DND-41 (cell line): ENCODE measurements at regions not wholly inside any gene's neighbourhood (a gene's known extent, or its start where the extent isn't known, plus 50 kb on each side); places are given as distances from the start of the nearest gene placed in this dataset.

Source experiments
- ATAC-seq: fragments of 200-7000 bp; cut with Tn5 transposase; 3 replicates; pipeline ENCODE4 v1.9.1; 2021; ENCODE audit warnings: low read depth; ENCODE audit not compliant: insufficient read depth
- DNase-seq: peaks from one replicate; pipeline ENCODE4 v3.0.0-alpha.2; 2020
- H2AFZ ChIP-seq: 2 replicates; pipeline ENCODE4 v1.6.0; 2012; ENCODE audit warnings: low read depth, low read length
- H3K27ac ChIP-seq: 2 replicates; pipeline ENCODE4 v1.5.1; 2012; ENCODE audit warnings: low read length, inconsistent platforms
- H3K27me3 ChIP-seq: fragments of 200-600 bp; sonication (generic); 2 replicates; pipeline ENCODE4 v1.6.0; 2012; ENCODE audit warnings: low read length, mild to moderate bottlenecking, inconsistent platforms; ENCODE audit not compliant: insufficient read depth, poor library complexity
- H3K36me3 ChIP-seq: 2 replicates; pipeline ENCODE4 v1.5.1; 2012; ENCODE audit warnings: low read length, inconsistent platforms; ENCODE audit not compliant: insufficient read depth
- H3K4me1 ChIP-seq: 2 replicates; pipeline ENCODE4 v1.5.1; 2012; ENCODE audit warnings: mild to moderate bottlenecking, low read length; ENCODE audit not compliant: insufficient read depth
- H3K4me2 ChIP-seq: 2 replicates; pipeline ENCODE4 v1.6.0; 2012; ENCODE audit warnings: mild to moderate bottlenecking, moderate library complexity, low read length, inconsistent platforms; ENCODE audit not compliant: insufficient read depth
- H3K4me3 ChIP-seq, 2 experiments: fragments of 200-600 bp in 1 of 2; shearing (Covaris generic) in 1 of 2; 2 replicates each; pipeline ENCODE4 v1.5.1; 2012 to 2016; ENCODE audit warnings: inconsistent platforms in 2 of 2, low read length in 2 of 2, mild to moderate bottlenecking in 2 of 2, low read depth in 1 of 2, moderate library complexity in 1 of 2
- H3K79me2 ChIP-seq: 2 replicates; pipeline ENCODE4 v1.6.0; 2012; ENCODE audit warnings: low read length, inconsistent platforms; ENCODE audit not compliant: insufficient read depth
- H3K9ac ChIP-seq: 2 replicates; pipeline ENCODE4 v1.6.0; 2012; ENCODE audit warnings: low read depth, mild to moderate bottlenecking, inconsistent platforms, low read length, moderate library complexity
- H3K9me3 ChIP-seq: 2 replicates; pipeline ENCODE4 v1.5.1; 2012; ENCODE audit warnings: low read length, moderate library complexity, mild to moderate bottlenecking, inconsistent platforms; ENCODE audit not compliant: insufficient read depth, severe bottlenecking
- H4K20me1 ChIP-seq: 2 replicates; pipeline ENCODE4 v1.6.0; 2012; ENCODE audit warnings: low read length; ENCODE audit not compliant: insufficient read depth
- EZH2 ChIP-seq: IDR thresholded peaks from 3 replicates; pipeline ENCODE4 v1.6.1; 2012; ENCODE audit warnings: borderline replicate concordance, low read depth, mild to moderate bottlenecking, moderate library complexity, low read length, inconsistent platforms; ENCODE audit not compliant: severe bottlenecking
- TF ChIP-seq, protein P1 (sequence below): IDR thresholded peaks from 2 replicates; pipeline ENCODE4 v1.5.1; 2012; ENCODE audit warnings: borderline replicate concordance, low read length, moderate library complexity, mild to moderate bottlenecking; ENCODE audit not compliant: poor library complexity, severe bottlenecking; ENCODE audit errors: extremely low read depth

DNA sequence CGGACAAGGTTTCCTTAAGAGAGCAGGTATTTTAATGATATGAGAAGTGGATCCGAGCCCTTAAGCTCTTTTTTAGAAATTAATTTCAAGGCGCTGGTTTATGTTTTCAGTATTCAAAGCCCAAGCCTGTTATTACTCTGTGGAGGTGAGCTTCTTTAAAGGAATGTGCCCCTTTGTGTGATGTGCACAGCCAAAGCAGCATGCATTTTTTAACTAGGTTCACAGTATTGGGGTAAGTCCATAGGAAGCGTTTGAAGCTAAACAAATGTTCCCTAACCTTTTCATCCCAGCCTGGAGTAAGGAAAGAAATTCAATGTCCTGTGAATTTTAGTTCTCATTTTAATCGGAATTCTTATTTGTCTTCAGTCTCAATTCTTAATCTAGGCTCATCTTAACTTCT lies 217.5 kb downstream of the KCTD12 start:
- Histone ChIP-seq H3K9me3 (no peaks in the 10 kb centered on the region), H3K27me3 (no peaks in the 10 kb centered on the region), H3K4me2 (no peak overlapping the region), H3K9ac (no peak overlapping the region), H3K4me1 (no peaks in the 10 kb centered on the region), H4K20me1 (no peaks in the 10 kb centered on the region), H3K27ac (no peak overlapping the region), H2AFZ (no peak overlapping the region), H3K36me3 (no peaks in the 10 kb centered on the region), H3K4me3 (no peak overlapping the region), H3K79me2 (no peaks in the 10 kb centered on the region)
- TF ChIP-seq, protein P1, sequence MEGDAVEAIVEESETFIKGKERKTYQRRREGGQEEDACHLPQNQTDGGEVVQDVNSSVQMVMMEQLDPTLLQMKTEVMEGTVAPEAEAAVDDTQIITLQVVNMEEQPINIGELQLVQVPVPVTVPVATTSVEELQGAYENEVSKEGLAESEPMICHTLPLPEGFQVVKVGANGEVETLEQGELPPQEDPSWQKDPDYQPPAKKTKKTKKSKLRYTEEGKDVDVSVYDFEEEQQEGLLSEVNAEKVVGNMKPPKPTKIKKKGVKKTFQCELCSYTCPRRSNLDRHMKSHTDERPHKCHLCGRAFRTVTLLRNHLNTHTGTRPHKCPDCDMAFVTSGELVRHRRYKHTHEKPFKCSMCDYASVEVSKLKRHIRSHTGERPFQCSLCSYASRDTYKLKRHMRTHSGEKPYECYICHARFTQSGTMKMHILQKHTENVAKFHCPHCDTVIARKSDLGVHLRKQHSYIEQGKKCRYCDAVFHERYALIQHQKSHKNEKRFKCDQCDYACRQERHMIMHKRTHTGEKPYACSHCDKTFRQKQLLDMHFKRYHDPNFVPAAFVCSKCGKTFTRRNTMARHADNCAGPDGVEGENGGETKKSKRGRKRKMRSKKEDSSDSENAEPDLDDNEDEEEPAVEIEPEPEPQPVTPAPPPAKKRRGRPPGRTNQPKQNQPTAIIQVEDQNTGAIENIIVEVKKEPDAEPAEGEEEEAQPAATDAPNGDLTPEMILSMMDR: no peak
- no peak for TF ChIP-seq EZH2
- ATAC-seq (no peak), DNase-seq (no peak)

DNA sequence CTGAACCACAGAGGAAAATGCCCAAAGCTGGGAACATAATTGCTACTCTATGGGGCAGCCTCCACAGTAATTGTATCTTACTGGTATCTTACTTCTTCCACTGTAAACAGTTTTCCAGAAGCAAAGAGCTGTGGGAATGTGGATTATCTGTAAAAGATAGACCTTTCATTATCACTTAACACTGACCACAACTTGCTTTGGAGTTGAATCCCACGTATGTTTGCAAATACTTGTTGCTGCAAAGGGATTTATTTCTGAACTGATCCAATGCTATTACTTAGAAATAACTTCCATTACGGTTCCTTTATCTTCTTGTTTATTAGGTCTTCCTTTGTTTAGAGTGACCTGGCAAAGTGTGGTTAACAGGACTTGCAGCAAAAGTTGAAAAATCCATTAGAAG lies 218.1 kb downstream of the KCTD12 start:
- Histone ChIP-seq H3K9me3 (no peaks in the 10 kb centered on the region), H3K9ac (no peak overlapping the region), H3K27ac (no peak overlapping the region), H2AFZ (no peak overlapping the region), H3K4me2 (no peak overlapping the region), H3K27me3 (no peaks in the 10 kb centered on the region), H3K79me2 (no peaks in the 10 kb centered on the region), H4K20me1 (no peaks in the 10 kb centered on the region), H3K4me3 (no peak overlapping the region), H3K36me3 (no peaks in the 10 kb centered on the region), H3K4me1 (no peaks in the 10 kb centered on the region)
- ATAC-seq (no peak), DNase-seq (no peak)
- TF ChIP-seq EZH2: no peak
- TF ChIP-seq, protein P1: no peak

DNA sequence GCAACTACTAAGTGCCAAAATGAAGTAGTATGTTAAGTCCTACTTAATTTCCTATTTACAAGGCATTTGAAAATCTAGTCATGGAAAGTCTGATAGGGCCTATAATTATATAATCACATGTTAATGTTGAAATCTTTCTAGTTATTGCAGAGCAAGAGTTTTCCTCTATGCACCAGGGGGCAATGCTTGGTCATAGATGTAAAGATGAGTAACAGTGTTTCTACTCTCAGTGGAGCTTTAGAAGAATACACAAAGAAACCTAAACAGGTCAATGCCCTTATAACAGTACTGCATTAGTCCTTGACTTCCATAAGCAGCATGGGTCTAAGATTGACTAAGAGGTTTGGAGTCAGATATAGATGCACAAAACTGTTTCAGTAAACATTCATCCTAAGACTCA lies 218.7 kb downstream of the KCTD12 start:
- Histone ChIP-seq H3K27ac (no peak overlapping the region), H3K9me3 (no peaks in the 10 kb centered on the region), H3K9ac (no peak overlapping the region), H3K36me3 (no peaks in the 10 kb centered on the region), H3K4me2 (no peak overlapping the region), H4K20me1 (no peaks in the 10 kb centered on the region), H3K4me3 (no peak overlapping the region), H3K27me3 (no peaks in the 10 kb centered on the region), H3K79me2 (no peaks in the 10 kb centered on the region), H3K4me1 (no peaks in the 10 kb centered on the region), H2AFZ (no peak overlapping the region)
- no peak for ATAC-seq
- DNase-seq: no peak
- TF ChIP-seq, protein P1: peak; percentile 16
- TF ChIP-seq EZH2: no peak
